GM21423 (cell line): ENCODE measurements at regions not wholly inside any gene's neighbourhood (a gene's known extent, or its start where the extent isn't known, plus 50 kb on each side); places are given as distances from the start of the nearest gene placed in this dataset.

Experiments
- ATAC-seq: cut with Tn5 transposase; IDR thresholded peaks from one replicate; pipeline ENCODE4 v1.9.1; 2021; ENCODE audit warnings: mild to moderate bottlenecking, moderate library complexity; ENCODE audit not compliant: unreplicated experiment

- ATAC-seq: no peak
Measured at GRCh38 chr4:125365731-125366130, 51.0 kb downstream of the FAT4 start.

GRCh38 chr4:125368146-125368545, 53.4 kb downstream of the FAT4 start:
- no peak for ATAC-seq

- ATAC-seq: no peak
Measured at GRCh38 chr4:125368671-125369081, 53.9 kb downstream of the FAT4 start.

DNA sequence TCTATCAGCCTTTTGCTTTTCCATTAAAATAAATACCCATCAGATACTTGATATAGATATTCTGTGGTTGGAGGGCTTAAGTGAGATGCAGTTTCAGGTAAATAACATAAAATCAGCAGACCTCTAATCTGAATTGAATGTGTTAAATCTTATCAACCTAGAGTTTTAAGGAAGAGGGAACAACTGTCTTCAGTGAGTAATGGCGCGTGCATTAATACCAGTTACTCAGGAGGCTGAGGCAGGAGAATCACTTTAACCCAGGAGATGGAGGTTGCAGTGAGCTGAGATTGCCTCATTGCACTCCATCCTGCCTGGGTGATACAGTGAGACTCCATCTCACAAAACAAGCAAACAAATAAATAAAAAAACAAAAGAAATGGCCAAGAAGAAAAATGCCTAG, 54.3 kb downstream of the FAT4 start:
- ATAC-seq: no peak

DNA sequence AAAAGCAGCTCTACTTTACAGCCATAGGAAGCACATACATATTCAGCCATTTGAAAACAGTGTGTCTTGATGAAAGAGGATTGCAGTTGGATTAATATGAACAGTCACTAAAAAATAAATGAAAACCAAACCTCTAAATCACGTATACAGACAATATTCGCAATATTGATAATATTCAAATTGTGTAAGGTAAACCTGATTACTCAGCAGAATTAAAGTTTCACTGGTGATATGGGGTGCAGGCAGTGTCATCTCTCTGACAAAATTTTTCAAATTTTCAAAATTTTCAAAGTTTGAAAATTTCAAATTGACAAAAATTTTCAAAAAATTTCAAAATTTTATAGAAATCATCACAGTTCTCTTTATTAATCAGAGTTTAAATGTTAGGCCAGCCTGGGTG, 55.7 kb downstream of the FAT4 start:
- no peak for ATAC-seq

GRCh38 chr4:125382995-125383394, 68.2 kb downstream of the FAT4 start:
- no peak for ATAC-seq

DNA sequence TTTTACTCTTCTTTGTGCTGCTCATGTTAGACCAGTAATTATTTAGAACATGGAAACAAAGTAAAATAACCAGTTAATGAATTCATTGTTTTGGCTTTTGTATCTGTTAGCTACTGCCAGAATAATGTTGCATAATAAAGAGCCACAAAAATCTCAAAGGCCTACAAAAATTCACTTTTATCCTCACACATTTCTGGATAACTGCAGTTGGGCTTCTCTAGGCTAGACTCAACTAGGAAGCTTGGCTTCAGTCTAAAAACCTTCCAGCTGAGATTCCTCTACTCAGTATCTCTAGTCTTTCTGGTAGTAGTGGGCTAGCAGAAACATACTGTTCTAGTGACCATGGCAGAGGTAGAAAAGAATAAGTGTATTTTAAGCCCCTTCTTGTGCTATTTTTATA, 73.0 kb downstream of the FAT4 start:
- ATAC-seq: no peak

- ATAC-seq: no peak
Measured at GRCh38 chr4:125388613-125389012, 73.9 kb downstream of the FAT4 start.

DNA sequence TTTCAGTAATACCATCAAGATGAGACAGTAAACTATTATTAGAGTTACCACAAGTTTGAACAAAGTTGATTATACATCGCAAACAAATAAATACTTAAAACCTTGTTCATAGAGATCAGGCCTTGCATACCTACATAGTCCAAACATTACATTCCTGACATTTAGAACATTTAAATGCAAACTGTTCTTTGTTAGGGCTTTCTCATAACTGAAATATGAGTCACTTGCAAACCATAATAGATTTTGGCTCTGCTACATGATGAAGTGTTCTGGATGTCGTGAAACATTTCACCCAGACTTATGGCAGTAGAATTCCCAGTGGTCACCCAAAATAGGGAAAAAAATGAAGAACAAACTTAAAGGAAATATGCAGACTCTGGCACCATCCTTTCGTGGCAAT, 75.0 kb downstream of the FAT4 start:
- no peak for ATAC-seq

DNA sequence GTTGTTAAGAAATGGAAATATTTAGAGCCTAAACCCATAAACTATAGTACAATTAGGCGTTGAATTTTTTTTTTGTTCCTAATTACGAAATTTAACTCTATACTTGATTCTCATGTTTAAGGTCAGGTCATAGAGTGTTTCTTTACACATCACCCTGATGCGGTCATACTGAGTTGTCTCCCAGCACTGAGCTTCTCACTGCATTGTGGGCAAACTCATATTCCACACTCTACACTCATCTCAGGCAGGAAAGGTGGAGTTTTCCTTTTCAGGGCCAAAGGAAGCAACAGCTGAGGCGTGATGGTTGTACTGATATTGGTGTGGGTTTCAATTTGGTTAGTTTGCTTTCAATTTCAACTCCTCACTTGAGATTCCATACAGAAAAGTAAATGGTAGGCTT, 75.4 kb downstream of the FAT4 start:
- ATAC-seq: no peak

GRCh38 chr4:125390727-125391126, 76.0 kb downstream of the FAT4 start:
- ATAC-seq: no peak

DNA sequence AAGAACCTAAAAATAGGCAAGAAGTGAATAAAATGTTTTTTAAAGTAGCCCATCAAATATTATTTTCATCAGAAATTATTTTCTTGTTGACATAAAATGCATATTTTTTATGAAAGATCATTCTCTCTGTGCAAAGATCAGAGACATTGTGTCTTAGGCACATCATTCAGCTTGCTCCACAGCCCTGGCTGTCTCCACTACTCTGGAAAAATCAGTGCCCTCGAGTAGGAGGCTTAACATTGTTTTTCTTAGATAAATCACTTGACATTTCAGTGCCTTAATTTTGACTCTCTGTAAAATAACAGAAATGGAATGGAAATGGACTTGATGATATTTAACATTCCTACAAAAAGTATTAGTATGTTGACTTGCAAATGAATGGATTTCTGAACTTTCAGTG, 77.9 kb downstream of the FAT4 start:
- no peak for ATAC-seq

DNA sequence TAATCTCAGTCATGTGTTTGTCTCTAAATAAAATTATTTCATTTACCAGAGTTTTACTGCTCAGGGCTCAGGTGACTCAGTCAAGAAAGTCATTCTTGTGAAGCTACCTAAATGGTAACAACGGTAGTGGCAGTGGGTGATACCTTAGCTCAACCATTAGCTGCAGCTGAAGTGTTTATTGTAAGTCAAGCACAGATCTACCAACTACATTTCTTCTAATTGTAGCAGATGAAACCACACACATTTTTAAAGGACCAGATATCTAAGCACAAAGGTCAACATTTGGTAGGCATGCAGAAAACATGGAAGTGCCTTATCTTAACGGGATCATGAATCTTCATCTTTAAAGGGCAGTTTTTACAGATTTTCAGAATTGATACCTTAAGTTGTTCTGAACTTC, 79.1 kb downstream of the FAT4 start:
- no peak for ATAC-seq

- no peak for ATAC-seq
Measured at GRCh38 chr4:125397226-125397625, 82.5 kb downstream of the FAT4 start.

GRCh38 chr4:125398263-125399002, 83.7 kb downstream of the FAT4 start:
- no peak for ATAC-seq

DNA sequence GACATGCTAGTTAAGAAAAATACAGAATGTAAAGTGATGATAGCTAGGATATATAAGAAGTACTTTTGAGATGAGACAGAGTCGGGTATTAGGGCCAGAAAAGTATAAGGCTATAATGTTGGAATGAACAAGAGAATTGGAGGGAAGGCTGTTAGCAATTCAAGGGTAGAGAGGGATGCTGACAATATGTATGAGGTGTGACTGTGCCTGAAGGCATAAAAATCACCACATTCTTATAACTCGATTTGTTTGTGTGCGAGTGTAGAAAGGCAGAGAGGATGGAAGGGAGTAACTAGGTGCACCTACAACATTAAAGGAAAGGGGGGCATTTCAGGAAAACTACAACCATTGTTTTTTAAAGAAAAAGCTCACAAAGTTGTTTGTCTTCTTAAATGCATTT, 86.0 kb downstream of the FAT4 start:
- no peak for ATAC-seq

DNA sequence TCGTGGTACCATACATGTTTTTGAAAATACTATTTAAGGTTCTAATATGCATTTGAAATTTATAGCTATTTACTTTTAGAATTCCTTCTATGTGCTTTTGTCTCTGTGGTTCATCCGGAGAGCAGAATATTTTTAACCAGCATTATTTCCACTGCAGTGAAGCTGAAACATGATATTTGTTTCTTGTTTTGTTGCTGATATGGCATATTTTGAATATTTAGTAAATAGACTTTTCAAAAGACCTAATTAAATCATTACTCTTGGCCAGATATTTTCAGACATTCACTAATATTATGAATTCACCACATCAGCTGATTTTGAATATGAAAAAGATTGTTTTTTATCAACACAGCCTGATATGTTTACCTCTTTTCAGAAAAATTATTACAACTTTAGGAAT, 87.0 kb downstream of the FAT4 start:
- no peak for ATAC-seq

GRCh38 chr4:125420526-125420925, 105.8 kb downstream of the FAT4 start:
- no peak for ATAC-seq

DNA sequence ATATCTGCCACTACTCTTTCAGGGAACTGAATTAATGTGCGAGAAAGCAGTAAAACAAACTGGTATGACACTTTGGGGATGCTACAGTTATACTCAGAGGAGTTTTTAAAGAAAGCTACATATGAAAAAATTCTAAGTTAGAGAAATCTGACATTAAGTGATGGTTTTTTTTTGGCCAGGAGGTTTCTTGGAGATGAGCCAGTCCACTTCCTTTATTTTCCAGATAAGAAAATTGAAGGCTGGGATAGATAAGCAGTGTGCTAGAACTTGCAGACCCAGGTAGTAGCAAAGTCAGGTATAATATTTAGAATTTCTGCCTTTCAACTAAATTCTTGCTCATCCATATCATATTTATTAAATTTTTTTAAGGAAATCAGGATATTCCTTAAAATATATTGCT, 106.8 kb downstream of the FAT4 start:
- no peak for ATAC-seq

- no peak for ATAC-seq
Measured at GRCh38 chr4:125423124-125423523, 108.4 kb downstream of the FAT4 start.

DNA sequence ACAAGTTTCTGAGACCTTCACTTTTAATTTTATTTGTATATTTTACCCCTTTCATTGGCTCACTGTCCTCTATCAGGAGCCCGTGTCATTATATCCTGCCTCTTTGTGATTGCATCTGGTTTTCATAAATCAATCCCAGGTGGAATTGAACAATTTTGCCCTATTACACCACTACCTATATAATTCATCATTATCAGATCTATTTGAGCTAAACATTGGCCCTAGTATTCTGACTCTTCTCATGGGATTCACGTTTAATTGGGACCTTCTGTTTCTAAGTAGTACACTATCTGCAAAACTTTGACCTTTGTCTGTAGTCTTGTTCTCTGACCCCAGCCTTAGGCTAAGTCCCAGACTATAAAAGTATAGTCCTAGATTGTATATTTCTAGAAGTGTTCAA, 114.1 kb downstream of the FAT4 start:
- no peak for ATAC-seq

DNA sequence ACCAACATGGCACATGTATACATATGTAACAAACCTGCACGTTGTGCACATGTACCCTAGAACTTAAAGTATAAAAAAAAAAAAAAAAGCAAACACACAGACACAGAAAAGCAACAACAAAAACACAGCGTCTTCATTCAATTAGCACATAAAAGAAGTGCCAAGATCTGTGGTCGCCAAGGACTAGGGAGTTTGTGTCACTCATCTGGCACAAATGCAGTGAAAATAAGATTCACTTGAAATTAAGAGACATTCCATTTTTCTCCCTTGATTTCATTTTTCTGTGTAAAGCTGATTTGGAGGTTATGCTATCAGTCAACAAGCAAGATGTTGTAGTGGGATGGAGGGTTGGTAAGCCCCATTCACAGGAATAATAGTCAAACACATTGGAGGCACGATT, 115.3 kb downstream of the FAT4 start:
- no peak for ATAC-seq

- no peak for ATAC-seq
Measured at GRCh38 chr4:125432078-125432477, 117.3 kb downstream of the FAT4 start.
